Activated T-helper 1 cell treated with anti-CD3 and anti-CD28 coated beads, Interleukin-12 subunit alpha, Interleukin-12 subunit beta, Interleukin-2, Interleukin-4 antibody, amounts not matched to agents 30 ng/mL and 10 ng/mL and 1 ng/mL, durations not matched to agents 14 hours and 24 hours and 36 hours (primary cell): ENCODE measurements at regions not wholly inside any gene's neighbourhood (a gene's known extent, or its start where the extent isn't known, plus 50 kb on each side); places are given as distances from the start of the nearest gene placed in this dataset.

Source experiments
- DNase-seq: peaks from one replicate; pipeline ENCODE4 v3.0.0; 2021; ENCODE audit warnings: low spot score
- H3K27ac Mint-ChIP-seq: one replicate; pipeline ENCODE4 v1.8.0; 2021; ENCODE audit warnings: mild to moderate bottlenecking, mixed read lengths
- H3K27me3 Mint-ChIP-seq: one replicate; pipeline ENCODE4 v1.8.0; 2022; ENCODE audit warnings: mild to moderate bottlenecking, moderate library complexity, mixed read lengths; ENCODE audit not compliant: insufficient read depth
- H3K36me3 Mint-ChIP-seq: one replicate; pipeline ENCODE4 v1.8.0; 2021; ENCODE audit warnings: low read depth, mixed read lengths
- H3K4me1 Mint-ChIP-seq: one replicate; pipeline ENCODE4 v1.8.0; 2021; ENCODE audit warnings: low read depth, mixed read lengths
- H3K4me3 Mint-ChIP-seq: one replicate; pipeline ENCODE4 v1.8.0; 2021; ENCODE audit warnings: mild to moderate bottlenecking, moderate library complexity, mixed read lengths
- H3K9me3 Mint-ChIP-seq: one replicate; pipeline ENCODE4 v1.8.0; 2021; ENCODE audit warnings: mixed read lengths
- intact Hi-C: fragments of 100-400 bp; cut with micrococcal nuclease; formaldehyde crosslinking; loops from one replicate; pipeline ENCODE4 v1.15.1; 2024

GRCh38 chr22:49052023-49052538, 775.6 kb downstream of the BRD1 start:
- peak; percentile 42 for DNase-seq
- no peaks in the 10 kb centered on the region for H3K9me3 Mint-ChIP-seq
- H3K27ac Mint-ChIP-seq = peak overlapping the region; percentile 81
- no peaks in the 10 kb centered on the region for H3K36me3 Mint-ChIP-seq
- H3K4me3 Mint-ChIP-seq = peak overlapping the region; percentile 90
- intact Hi-C loops = no loop called here
- no peaks in the 10 kb centered on the region for H3K27me3 Mint-ChIP-seq
- H3K4me1 Mint-ChIP-seq = no peaks in the 10 kb centered on the region

- intact Hi-C loops = no loop called here
- no peak overlapping the region for H3K27ac Mint-ChIP-seq
- no peak for DNase-seq
- H3K36me3 Mint-ChIP-seq = no peaks in the 10 kb centered on the region
- no peaks in the 10 kb centered on the region for H3K9me3 Mint-ChIP-seq
- no peaks in the 10 kb centered on the region for H3K4me1 Mint-ChIP-seq
- H3K27me3 Mint-ChIP-seq = no peaks in the 10 kb centered on the region
- H3K4me3 Mint-ChIP-seq = peak overlapping the region; percentile 90
Measured at GRCh38 chr22:49051491-49052022, 776.1 kb downstream of the BRD1 start.

- H3K9me3 Mint-ChIP-seq = no peaks in the 10 kb centered on the region
- no peaks in the 10 kb centered on the region for H3K4me1 Mint-ChIP-seq
- H3K36me3 Mint-ChIP-seq = no peaks in the 10 kb centered on the region
- intact Hi-C loops = no loop called here
- no peaks in the 10 kb centered on the region for H3K27me3 Mint-ChIP-seq
- DNase-seq = no peak
- no peak overlapping the region for H3K27ac Mint-ChIP-seq
- H3K4me3 Mint-ChIP-seq = peak overlapping the region; percentile 5
Measured at GRCh38 chr22:49049691-49050090, 778.0 kb downstream of the BRD1 start.

DNA sequence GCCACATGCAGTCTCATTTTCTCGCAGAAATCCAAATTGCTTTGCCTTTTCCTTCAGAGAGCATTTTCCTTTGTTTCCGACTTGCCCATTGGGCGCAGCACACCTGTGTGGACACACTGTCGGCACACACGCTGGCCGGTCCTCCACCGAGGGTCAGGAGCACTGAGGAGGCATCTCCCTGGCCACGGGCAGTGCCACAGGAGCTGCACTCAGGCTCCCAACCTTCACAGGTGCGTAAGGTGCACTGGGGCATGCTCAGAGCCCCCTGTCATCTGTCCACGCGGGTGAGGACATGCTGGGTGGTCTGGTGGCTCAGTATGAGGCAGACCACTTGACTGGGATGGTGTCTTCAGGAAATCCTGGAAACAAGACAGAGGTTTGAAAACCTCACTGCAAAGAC, 779.1 kb downstream of the BRD1 start:
- intact Hi-C loops = no loop called here
- H3K4me3 Mint-ChIP-seq = no peak overlapping the region

GRCh38 chr22:49047447-49047846, 780.2 kb downstream of the BRD1 start:
- Mint-ChIP-seq H3K4me1 (no peaks in the 10 kb centered on the region), H3K9me3 (no peaks in the 10 kb centered on the region), H3K4me3 (no peak overlapping the region), H3K27me3 (no peaks in the 10 kb centered on the region), H3K36me3 (no peaks in the 10 kb centered on the region), H3K27ac (no peak overlapping the region)
- no peak for DNase-seq
- intact Hi-C loops = no loop called here

More for the DNA sequence above, 779.1 kb downstream of the BRD1 start:
- Mint-ChIP-seq H3K36me3 (no peaks in the 10 kb centered on the region), H3K27me3 (no peaks in the 10 kb centered on the region), H3K27ac (no peak overlapping the region), H3K4me1 (no peaks in the 10 kb centered on the region), H3K9me3 (no peaks in the 10 kb centered on the region)
- no peak for DNase-seq

DNA sequence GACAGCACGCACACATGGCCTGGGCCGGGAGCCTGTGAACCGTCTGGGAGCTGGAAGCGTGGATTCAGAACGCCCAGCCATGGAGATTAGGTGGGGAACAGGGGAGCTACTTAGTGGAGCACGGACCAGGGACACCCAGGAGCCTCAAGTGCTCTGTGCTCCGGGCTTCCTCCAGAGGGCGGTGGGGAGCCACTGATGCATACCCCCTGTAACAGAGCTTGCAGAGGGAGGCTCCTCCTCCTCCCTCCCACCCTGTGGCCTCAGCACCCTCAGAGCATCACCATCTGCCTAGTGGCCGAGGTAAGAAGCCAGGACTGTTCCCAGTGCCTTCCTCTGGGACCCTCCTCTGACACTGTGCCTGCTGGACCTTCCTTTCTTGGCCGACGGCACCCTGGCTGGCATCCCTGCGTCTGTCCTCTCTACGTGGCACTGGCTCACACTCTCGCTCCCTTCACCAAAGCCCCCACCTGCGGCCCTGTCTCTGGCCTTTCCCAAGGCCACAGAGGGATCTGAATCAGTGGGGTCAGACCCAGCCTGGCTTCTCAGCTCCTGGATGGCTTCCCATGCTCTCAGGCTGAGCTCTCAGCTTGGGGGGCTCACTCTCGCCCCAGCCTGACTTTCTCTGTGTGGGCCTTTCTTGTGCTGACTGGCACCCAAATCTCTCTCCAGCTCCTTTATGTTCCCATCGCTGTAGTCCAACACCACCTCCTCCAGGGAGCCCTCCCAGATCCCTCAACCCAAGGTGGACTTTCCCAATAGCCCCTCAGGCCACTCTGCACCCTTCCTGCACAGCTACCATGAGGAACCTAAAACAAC, 780.9 kb downstream of the BRD1 start:
- no peaks in the 10 kb centered on the region for H3K27me3 Mint-ChIP-seq
- H3K36me3 Mint-ChIP-seq = no peaks in the 10 kb centered on the region
- no peak overlapping the region for H3K4me3 Mint-ChIP-seq
- H3K9me3 Mint-ChIP-seq = no peaks in the 10 kb centered on the region
- DNase-seq = no peak
- intact Hi-C loops = no loop called here
- H3K4me1 Mint-ChIP-seq = no peaks in the 10 kb centered on the region
- no peak overlapping the region for H3K27ac Mint-ChIP-seq

DNA sequence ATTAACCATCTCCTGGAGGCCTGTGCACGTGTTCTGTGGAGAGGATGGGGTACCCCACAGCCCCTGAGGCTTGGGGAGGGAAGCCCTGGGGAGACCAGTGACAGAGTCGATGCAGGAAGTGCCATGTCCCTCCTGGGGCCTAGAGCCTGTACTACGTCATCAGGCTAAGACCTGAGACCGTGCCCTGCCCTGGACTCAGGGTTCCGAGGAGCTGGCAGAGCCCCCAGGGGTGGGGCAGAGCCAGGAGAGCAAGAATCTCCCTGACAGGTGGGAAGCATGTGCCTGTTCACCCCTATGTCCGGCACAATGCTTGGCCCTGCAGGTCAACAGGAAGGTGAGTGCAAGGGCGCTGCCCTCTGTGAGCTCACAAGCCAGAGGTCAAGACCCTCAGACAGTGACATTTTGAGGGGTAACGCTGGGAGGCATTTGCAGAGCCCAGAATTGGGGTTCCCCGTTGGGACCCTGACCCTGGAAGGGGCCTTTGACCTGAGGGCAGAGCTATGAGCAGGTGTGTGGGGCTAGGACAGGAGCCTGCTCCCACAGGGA, 781.6 kb downstream of the BRD1 start:
- H3K4me1 Mint-ChIP-seq = no peaks in the 10 kb centered on the region
- intact Hi-C loops = no loop called here

DNA sequence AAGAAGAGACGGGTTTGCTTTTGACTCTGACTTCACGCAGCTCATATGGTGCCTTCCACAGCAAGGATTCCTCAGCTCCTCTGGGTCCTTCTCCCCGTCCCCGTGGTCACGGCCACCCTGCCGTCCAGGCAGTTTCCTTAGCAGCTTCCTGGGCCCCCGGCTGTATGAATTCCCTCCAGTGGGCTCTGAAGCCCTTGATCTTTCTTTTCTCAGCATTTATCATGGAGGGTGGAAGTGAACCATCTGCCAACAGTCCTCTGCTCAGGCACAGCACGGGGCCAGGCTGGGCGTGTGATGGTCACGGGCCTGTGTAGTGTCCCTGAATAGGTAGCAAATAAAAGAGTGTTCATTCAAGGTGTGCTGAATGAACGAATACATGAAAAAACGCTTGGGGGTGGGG, 782.4 kb downstream of the BRD1 start:
- H3K36me3 Mint-ChIP-seq = no peaks in the 10 kb centered on the region

More for the DNA sequence above, 781.6 kb downstream of the BRD1 start:
- Mint-ChIP-seq H3K4me3 (no peak overlapping the region), H3K9me3 (no peaks in the 10 kb centered on the region), H3K36me3 (no peaks in the 10 kb centered on the region), H3K27me3 (no peaks in the 10 kb centered on the region), H3K27ac (no peak overlapping the region)
- no peak for DNase-seq

GRCh38 chr22:49044776-49045175, 782.9 kb downstream of the BRD1 start:
- no peaks in the 10 kb centered on the region for H3K36me3 Mint-ChIP-seq
- DNase-seq = no peak
- H3K4me1 Mint-ChIP-seq = no peaks in the 10 kb centered on the region
- H3K27ac Mint-ChIP-seq = no peak overlapping the region
- no peak overlapping the region for H3K4me3 Mint-ChIP-seq
- intact Hi-C loops = no loop called here
- H3K9me3 Mint-ChIP-seq = no peaks in the 10 kb centered on the region
- peaks cover 2% of the 10 kb centered on the region for H3K27me3 Mint-ChIP-seq

More for the DNA sequence above, 782.4 kb downstream of the BRD1 start:
- H3K27me3 Mint-ChIP-seq = peaks cover 2% of the 10 kb centered on the region
- H3K27ac Mint-ChIP-seq = no peak overlapping the region
- H3K4me3 Mint-ChIP-seq = no peak overlapping the region
- DNase-seq = no peak
- no peaks in the 10 kb centered on the region for H3K9me3 Mint-ChIP-seq
- H3K4me1 Mint-ChIP-seq = no peaks in the 10 kb centered on the region
- intact Hi-C loops = no loop called here

DNA sequence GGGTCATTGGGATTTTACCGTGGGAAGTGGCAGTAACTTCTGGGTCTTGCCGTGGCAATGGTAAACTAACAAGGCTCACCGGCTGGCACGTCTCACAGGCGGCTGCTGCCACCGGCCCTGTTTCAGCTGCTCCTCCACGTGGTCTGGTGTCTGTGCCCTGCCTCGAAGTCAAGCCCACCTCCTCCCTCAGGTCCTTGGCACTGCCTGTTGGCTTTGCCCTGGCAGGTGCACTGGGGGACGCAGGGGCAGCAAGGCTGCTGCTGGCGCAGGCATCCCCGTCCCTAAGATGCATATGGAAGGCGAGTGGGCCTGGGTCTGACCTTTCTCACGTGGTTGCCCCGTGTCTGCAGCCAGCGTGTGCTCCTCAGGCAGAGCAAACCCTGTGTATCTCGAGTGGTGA, 783.6 kb downstream of the BRD1 start:
- Mint-ChIP-seq H3K4me1 (no peaks in the 10 kb centered on the region), H3K9me3 (no peaks in the 10 kb centered on the region), H3K27me3 (peaks cover 2% of the 10 kb centered on the region), H3K27ac (no peak overlapping the region), H3K36me3 (no peaks in the 10 kb centered on the region), H3K4me3 (no peak overlapping the region)
- intact Hi-C loops = no loop called here
- DNase-seq = no peak

DNA sequence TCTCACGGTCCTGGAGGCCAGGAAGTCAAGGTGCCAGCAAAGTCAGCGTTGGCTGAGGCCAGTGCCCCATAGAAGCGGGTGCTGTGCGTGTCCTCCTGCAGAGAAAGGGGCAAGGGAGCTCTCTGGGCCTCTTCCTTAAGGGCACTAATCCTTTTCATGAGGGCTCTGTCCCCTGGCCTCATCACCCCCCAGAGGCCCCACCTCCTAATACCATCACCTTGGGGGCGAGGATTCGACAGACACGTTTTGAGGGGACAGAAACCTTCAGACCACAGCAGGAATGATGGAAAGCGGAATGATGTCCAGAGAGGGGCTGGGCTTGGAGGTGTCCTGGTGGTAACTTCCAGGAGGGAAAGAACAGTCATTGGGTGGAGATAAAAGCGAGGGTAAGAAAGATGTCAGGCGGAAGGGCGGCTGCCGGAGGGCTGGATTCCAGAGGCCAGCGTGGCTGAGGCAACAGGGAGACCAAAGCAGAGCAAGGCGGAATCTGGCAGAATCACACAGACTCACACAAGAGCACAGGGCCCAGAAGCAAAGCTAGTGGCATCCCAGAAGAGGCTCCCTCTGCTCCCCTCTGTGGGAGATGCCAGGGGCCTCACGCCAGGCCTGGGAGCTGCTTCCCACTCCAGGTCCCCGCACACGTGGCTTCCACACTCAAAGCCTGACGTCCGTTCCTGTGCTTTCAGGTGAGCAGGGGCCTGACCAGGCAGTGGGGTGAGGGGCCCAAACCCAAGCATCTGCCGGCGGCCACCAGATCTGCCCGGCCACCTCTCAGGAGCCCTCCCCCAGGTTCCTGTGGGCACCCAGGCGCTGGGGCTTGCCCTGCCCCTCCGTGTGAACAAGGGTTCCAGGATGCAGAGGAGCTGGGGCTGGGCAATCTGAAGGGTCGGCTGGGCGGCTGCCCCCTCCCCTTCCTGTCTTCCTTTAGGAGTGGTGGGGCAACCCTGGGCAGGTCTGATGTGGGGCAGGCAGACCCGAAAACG, 784.5 kb downstream of the BRD1 start:
- Mint-ChIP-seq H3K9me3 (no peaks in the 10 kb centered on the region), H3K27me3 (peaks cover 2% of the 10 kb centered on the region), H3K36me3 (no peaks in the 10 kb centered on the region), H3K4me3 (no peak overlapping the region), H3K4me1 (no peaks in the 10 kb centered on the region), H3K27ac (no peak overlapping the region)
- no peak for DNase-seq
- intact Hi-C loops = no loop called here

GRCh38 chr22:49042066-49042465, 785.6 kb downstream of the BRD1 start:
- no peaks in the 10 kb centered on the region for H3K4me1 Mint-ChIP-seq
- no peaks in the 10 kb centered on the region for H3K9me3 Mint-ChIP-seq
- intact Hi-C loops = no loop called here
- DNase-seq = no peak
- peaks cover 2% of the 10 kb centered on the region for H3K27me3 Mint-ChIP-seq
- H3K36me3 Mint-ChIP-seq = no peaks in the 10 kb centered on the region
- H3K27ac Mint-ChIP-seq = no peak overlapping the region
- no peak overlapping the region for H3K4me3 Mint-ChIP-seq
